Ascending aorta (tissue), 2 donors: ENCODE measurements at regions not wholly inside any gene's neighbourhood (a gene's known extent, or its start where the extent isn't known, plus 50 kb on each side); places are given as distances from the start of the nearest gene placed in this dataset.

Source experiments
- DNase-seq, 2 donors: peaks; one replicate each; pipeline ENCODE4 v3.0.0-alpha.2; 2019; ENCODE audit warnings: low spot score in 2 of 2
- H3K27ac ChIP-seq, 2 donors: fragments of 200-600 bp; sonication (generic); one replicate each; pipeline ENCODE4 v1.5.1; 2016 to 2017; ENCODE audit warnings: mild to moderate bottlenecking in 1 of 2
- H3K27me3 ChIP-seq: fragments of 200-600 bp; sonication (generic); one replicate; pipeline ENCODE4 v1.5.1; 2017
- H3K36me3 ChIP-seq, 2 donors: fragments of 200-600 bp; sonication (generic); one replicate each; pipeline ENCODE4 v1.5.1; 2016
- H3K4me1 ChIP-seq, 2 donors: fragments of 200-600 bp; sonication (generic); one replicate each; pipeline ENCODE4 v1.5.1; 2016 to 2017; ENCODE audit warnings: mild to moderate bottlenecking in 1 of 2
- H3K4me3 ChIP-seq, 2 donors: fragments of 200-600 bp; sonication (generic); one replicate each; pipeline ENCODE4 v1.5.1; 2016 to 2017; ENCODE audit warnings: mild to moderate bottlenecking in 1 of 2
- H3K9me3 ChIP-seq, 2 donors: fragments of 200-600 bp; sonication (generic); one replicate each; pipeline ENCODE4 v1.5.1; 2016
- CTCF ChIP-seq, 3 experiments: fragments of 200-600 bp in 2 of 3; fragments of 450-650 bp in 1 of 3; sonication (generic) in 2 of 3; IDR thresholded peaks; one replicate each; pipeline ENCODE4 v1.5.1; 2016 to 2019; ENCODE audit warnings: antibody characterized with exemption in 3 of 3, mild to moderate bottlenecking in 1 of 3, moderate library complexity in 1 of 3
- intact Hi-C: fragments of 100-400 bp; cut with DNase I; formaldehyde crosslinking; loops from one replicate; pipeline ENCODE4 v1.15.1; 2023

DNA sequence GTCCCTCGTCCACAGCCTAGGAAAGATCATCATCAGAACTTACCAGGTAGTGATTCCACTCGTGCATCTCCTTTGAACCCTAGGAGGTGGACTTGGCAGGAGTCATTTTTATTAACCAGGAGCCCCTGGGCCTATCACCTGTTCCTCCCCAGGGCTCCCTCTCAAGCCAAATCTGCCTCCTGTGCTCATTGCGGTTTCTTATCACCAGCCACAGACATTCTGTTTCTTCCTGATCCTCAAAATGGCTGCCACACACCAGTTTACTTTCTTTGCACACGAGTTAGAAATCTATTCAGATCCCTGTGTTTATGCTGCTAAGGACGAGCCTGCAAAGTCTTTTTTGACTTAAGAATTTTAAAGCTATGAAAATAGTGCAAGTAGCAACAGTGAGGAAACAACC is 354.5 kb upstream of the BOD1L1 start:
- intact Hi-C loops = no loop called here
- H3K27ac ChIP-seq = no peak overlapping the region
- TF ChIP-seq CTCF (IDR thresholded peaks at IDR 0.05) = no peak
- no peaks in the 10 kb centered on the region for H3K27me3 ChIP-seq
- peaks cover 0 to 5% of the 10 kb centered on the region in 2 donors for H3K4me1 ChIP-seq
- H3K36me3 ChIP-seq = no peaks in the 10 kb centered on the region
- DNase-seq = no peak
- no peak overlapping the region for H3K4me3 ChIP-seq
- H3K9me3 ChIP-seq = no peaks in the 10 kb centered on the region

DNA sequence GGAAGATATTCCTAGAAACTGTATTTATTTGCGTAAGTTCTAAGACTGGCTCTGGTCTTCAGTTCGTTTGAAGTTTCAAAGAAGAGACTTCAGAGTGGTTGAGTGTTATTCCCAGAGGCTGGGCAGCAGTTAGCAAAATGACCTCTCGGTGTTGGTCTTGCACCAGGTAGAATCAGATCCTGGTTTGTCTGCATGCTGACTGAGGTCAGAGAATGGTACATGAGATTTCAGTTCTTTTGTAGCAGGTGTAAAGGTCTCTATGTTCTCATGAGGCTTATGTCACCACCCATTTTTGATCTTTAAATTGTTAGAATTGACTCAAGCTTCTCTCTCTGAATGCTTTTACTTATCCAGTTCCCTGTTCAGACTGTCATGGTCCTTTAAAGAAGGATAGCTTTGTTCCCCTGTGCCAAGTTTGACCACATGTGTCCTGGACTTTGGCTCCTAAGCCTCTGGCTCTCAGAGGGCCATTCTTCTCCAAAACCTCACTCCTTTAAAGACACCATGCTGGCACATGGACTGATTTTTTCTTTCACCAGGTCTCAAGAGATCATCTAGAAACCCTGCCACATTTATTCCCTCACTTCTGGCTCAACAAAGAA is 355.8 kb upstream of the BOD1L1 start:
- no peaks in the 10 kb centered on the region for H3K9me3 ChIP-seq
- no peaks in the 10 kb centered on the region for H3K36me3 ChIP-seq
- TF ChIP-seq CTCF (IDR thresholded peaks at IDR 0.05) = no peak
- H3K4me3 ChIP-seq = no peak overlapping the region
- no peaks in the 10 kb centered on the region for H3K27me3 ChIP-seq
- peaks cover 0 to 5% of the 10 kb centered on the region in 2 donors for H3K4me1 ChIP-seq
- no peak overlapping the region for H3K27ac ChIP-seq
- intact Hi-C loops = no loop called here
- no peak for DNase-seq

DNA sequence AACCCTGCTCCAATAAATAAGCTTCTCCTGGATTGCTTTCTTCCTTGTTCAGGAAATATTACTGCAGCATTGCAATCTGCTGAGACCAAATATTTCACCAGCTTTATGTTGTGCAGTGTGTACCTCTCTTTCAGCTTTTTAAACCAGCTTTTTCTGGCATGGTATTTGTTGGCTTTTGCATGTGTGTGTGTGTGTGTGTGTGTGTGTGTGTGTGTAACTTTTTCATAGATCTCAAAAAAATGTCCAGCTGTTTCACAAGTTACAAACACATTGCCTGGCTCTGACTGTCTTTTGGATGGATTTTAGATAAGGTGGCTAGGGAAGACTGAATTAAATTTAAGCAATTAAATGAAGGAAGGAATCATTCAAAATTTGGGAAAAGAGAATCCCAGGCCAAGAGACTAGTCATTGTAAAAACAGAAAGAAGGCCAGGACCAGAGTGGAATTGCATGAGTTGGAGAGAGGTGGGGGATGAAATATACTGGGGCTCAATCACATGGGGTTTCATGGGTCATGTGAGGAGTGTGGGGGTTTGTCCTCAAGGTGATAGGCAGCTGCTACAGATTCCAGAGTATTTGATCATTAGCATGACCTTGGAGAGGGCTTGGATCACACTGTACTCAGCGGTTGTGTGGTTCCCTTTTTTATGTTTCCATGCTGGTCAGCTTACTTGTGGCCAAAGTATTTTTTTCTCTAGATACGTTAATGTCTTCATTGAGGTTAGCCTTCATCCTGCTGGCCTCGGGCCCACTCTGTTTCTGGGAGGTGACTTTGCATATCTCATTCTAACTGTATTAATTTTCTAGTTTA is 357.7 kb upstream of the BOD1L1 start:
- peaks cover 0 to 16% of the 10 kb centered on the region in 2 donors for H3K4me1 ChIP-seq
- H3K36me3 ChIP-seq = no peaks in the 10 kb centered on the region
- TF ChIP-seq CTCF (IDR thresholded peaks at IDR 0.05) = no peak
- H3K9me3 ChIP-seq = no peaks in the 10 kb centered on the region
- intact Hi-C loops = no loop called here
- H3K27me3 ChIP-seq = no peaks in the 10 kb centered on the region
- no peak overlapping the region for H3K4me3 ChIP-seq
- H3K27ac ChIP-seq = no peak overlapping the region
- no peak for DNase-seq

GRCh38 chr4:13985837-13986236 is 358.3 kb upstream of the BOD1L1 start:
- no peak for TF ChIP-seq CTCF (IDR thresholded peaks at IDR 0.05)
- DNase-seq = no peak
- H3K9me3 ChIP-seq = no peaks in the 10 kb centered on the region
- no peak overlapping the region for H3K27ac ChIP-seq
- no peak overlapping the region for H3K4me3 ChIP-seq
- no peaks in the 10 kb centered on the region for H3K36me3 ChIP-seq
- peaks cover 0 to 18% of the 10 kb centered on the region in 2 donors for H3K4me1 ChIP-seq
- intact Hi-C loops = no loop called here
- H3K27me3 ChIP-seq = no peaks in the 10 kb centered on the region

- Histone ChIP-seq H3K27me3 (no peaks in the 10 kb centered on the region), H3K36me3 (no peaks in the 10 kb centered on the region), H3K4me1 (peaks cover 0 to 18% of the 10 kb centered on the region in 2 donors), H3K9me3 (no peaks in the 10 kb centered on the region), H3K27ac (no peak overlapping the region), H3K4me3 (no peak overlapping the region)
- intact Hi-C loops = no loop called here
- DNase-seq = no peak
- TF ChIP-seq CTCF (IDR thresholded peaks at IDR 0.05) = no peak
Observed at GRCh38 chr4:13986548-13986947, 359.0 kb upstream of the BOD1L1 start.
